ENCODE measurements at regions not wholly inside any gene's neighbourhood (a gene's known extent, or its start where the extent isn't known, plus 50 kb on each side); places are given as distances from the start of the nearest gene placed in this dataset.

GRCh38 chr20:22431419-22431818 lies 153.0 kb downstream of the FOXA2 start:
- no peak for DNase-seq (ENCODE audit: low read depth)

- DNase-seq (ENCODE audit: low read depth): no peak
Observed at GRCh38 chr20:22430746-22431168, 153.6 kb downstream of the FOXA2 start.

GRCh38 chr20:22430154-22430745 lies 154.1 kb downstream of the FOXA2 start:
- no peak for DNase-seq (ENCODE audit: low read depth)

GRCh38 chr20:22429175-22430153 lies 154.9 kb downstream of the FOXA2 start:
- DNase-seq (ENCODE audit: low read depth): no peak

GRCh38 chr20:22428051-22428450 lies 156.3 kb downstream of the FOXA2 start:
- DNase-seq (ENCODE audit: low read depth): no peak

GRCh38 chr20:22426772-22427171 lies 157.6 kb downstream of the FOXA2 start:
- DNase-seq (ENCODE audit: low read depth): no peak

- no peak for DNase-seq (ENCODE audit: low read depth)
Observed at GRCh38 chr20:22425344-22426295, 158.8 kb downstream of the FOXA2 start.

- no peak for DNase-seq (ENCODE audit: low read depth)
Observed at GRCh38 chr20:22423190-22423832, 161.1 kb downstream of the FOXA2 start.

- DNase-seq (ENCODE audit: low read depth): no peak
Observed at GRCh38 chr20:22420116-22420598, 164.2 kb downstream of the FOXA2 start.

GRCh38 chr20:22418738-22419137 lies 165.6 kb downstream of the FOXA2 start:
- DNase-seq (ENCODE audit: low read depth): no peak

- no peak for DNase-seq (ENCODE audit: low read depth)
Observed at GRCh38 chr20:22414305-22414742, 170.0 kb downstream of the FOXA2 start.

GRCh38 chr20:22412977-22413868 lies 171.1 kb downstream of the FOXA2 start:
- DNase-seq (ENCODE audit: low read depth): no peak

- no peak for DNase-seq (ENCODE audit: low read depth)
Observed at GRCh38 chr20:22411627-22412450, 172.5 kb downstream of the FOXA2 start.

GRCh38 chr20:22411286-22411626 lies 173.1 kb downstream of the FOXA2 start:
- DNase-seq (ENCODE audit: low read depth): no peak

GRCh38 chr20:22410556-22411130 lies 173.7 kb downstream of the FOXA2 start:
- no peak for DNase-seq (ENCODE audit: low read depth)

GRCh38 chr20:22408521-22409402 lies 175.6 kb downstream of the FOXA2 start:
- DNase-seq (ENCODE audit: low read depth): no peak

GRCh38 chr20:22407237-22408193 lies 176.9 kb downstream of the FOXA2 start:
- no peak for DNase-seq (ENCODE audit: low read depth)
